GM20431 (cell line): ENCODE measurements at regions not wholly inside any gene's neighbourhood (a gene's known extent, or its start where the extent isn't known, plus 50 kb on each side); places are given as distances from the start of the nearest gene placed in this dataset.
"Not testable (repeated sequence)": the region's sequence is repeated elsewhere in the genome, so short reads cannot be mapped to it uniquely, and the experiment has no call there.

Source experiments
- in situ Hi-C: fragments of 300-500 bp; cut with MseI, MboI; formaldehyde crosslinking; loops from one replicate; pipeline ENCODE4 v1.15.0; 2020; ENCODE audit warnings: low sequenced_read_pairs; ENCODE audit not compliant: unreplicated experiment

- in situ Hi-C loops = no loop called here
Measured at GRCh38 chr16:26824469-26824868, 242.3 kb upstream of the C16orf82 start.

GRCh38 chr16:26826500-26826899, 240.2 kb upstream of the C16orf82 start:
- in situ Hi-C loops = no loop called here

GRCh38 chr16:26827386-26827785, 239.3 kb upstream of the C16orf82 start:
- in situ Hi-C loops = no loop called here

GRCh38 chr16:26830428-26831127, 236.1 kb upstream of the C16orf82 start:
- in situ Hi-C loops = no loop called here

- in situ Hi-C loops = not testable (repeated sequence)
Measured at GRCh38 chr16:26836114-26836513, 230.6 kb upstream of the C16orf82 start.

- in situ Hi-C loops = no loop called here
Measured at GRCh38 chr16:26838931-26839330, 227.8 kb upstream of the C16orf82 start.

- in situ Hi-C loops = no loop called here
Measured at GRCh38 chr16:26840691-26841090, 226.0 kb upstream of the C16orf82 start.

- in situ Hi-C loops = loop anchor here (25.0 kb wide), 1 partner anchor 94 kb away; no protein-coding TSS in a partner anchor
Measured at GRCh38 chr16:26856271-26856670, 210.5 kb upstream of the C16orf82 start.

GRCh38 chr16:26856791-26857190, 209.9 kb upstream of the C16orf82 start:
- in situ Hi-C loops = loop anchor here (25.0 kb wide), 1 partner anchor 94 kb away; no protein-coding TSS in a partner anchor

GRCh38 chr16:26857371-26857770, 209.4 kb upstream of the C16orf82 start:
- in situ Hi-C loops = loop anchor here (25.0 kb wide), 1 partner anchor 95 kb away; no protein-coding TSS in a partner anchor

- in situ Hi-C loops = loop anchor here (25.0 kb wide), 1 partner anchor 98 kb away; no protein-coding TSS in a partner anchor
Measured at GRCh38 chr16:26860506-26860905, 206.2 kb upstream of the C16orf82 start.

GRCh38 chr16:26863931-26864330, 202.8 kb upstream of the C16orf82 start:
- in situ Hi-C loops = loop anchor here (25.0 kb wide), 1 partner anchor 102 kb away; no protein-coding TSS in a partner anchor

- in situ Hi-C loops = loop anchor here (25.0 kb wide), 1 partner anchor 112 kb away; no protein-coding TSS in a partner anchor
Measured at GRCh38 chr16:26874318-26874717, 192.4 kb upstream of the C16orf82 start.

GRCh38 chr16:26877421-26877820, 189.3 kb upstream of the C16orf82 start:
- in situ Hi-C loops = no loop called here

- in situ Hi-C loops = no loop called here
Measured at GRCh38 chr16:26885674-26886073, 181.1 kb upstream of the C16orf82 start.

- in situ Hi-C loops = no loop called here
Measured at GRCh38 chr16:26889740-26890139, 177.0 kb upstream of the C16orf82 start.

GRCh38 chr16:26898200-26898599, 168.5 kb upstream of the C16orf82 start:
- in situ Hi-C loops = no loop called here

GRCh38 chr16:26901196-26901861, 165.4 kb upstream of the C16orf82 start:
- in situ Hi-C loops = no loop called here

- in situ Hi-C loops = no loop called here
Measured at GRCh38 chr16:26901983-26902382, 164.7 kb upstream of the C16orf82 start.

GRCh38 chr16:26905336-26905735, 161.4 kb upstream of the C16orf82 start:
- in situ Hi-C loops = no loop called here

GRCh38 chr16:26909623-26910022, 157.1 kb upstream of the C16orf82 start:
- in situ Hi-C loops = no loop called here
